ENCODE measurements at regions not wholly inside any gene's neighbourhood (a gene's known extent, or its start where the extent isn't known, plus 50 kb on each side); places are given as distances from the start of the nearest gene placed in this dataset.

DNA sequence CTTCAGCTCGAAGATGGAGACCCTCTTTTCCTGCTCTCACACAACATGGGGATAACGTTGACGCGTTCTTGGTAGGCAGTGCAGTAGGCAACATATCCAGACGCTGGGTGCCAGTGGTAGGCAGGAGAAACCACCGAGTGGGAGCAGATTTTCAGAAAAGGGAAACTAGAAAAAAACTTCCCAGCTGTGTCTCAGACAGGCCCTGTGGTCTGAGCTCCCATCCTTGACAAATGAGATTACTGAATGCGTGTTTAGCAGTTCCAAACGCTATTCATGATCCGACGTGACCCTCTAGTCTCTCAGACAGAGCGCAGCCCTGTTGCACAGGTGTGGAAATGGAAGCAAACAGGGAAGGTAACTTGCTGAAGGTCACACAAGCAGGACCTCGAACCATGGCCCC, 83.9 kb upstream of the DUSP22 start:
- in situ Hi-C loops (cut with HindIII; ENCODE audit: low sequenced_read_pairs), result no loop called here

DNA sequence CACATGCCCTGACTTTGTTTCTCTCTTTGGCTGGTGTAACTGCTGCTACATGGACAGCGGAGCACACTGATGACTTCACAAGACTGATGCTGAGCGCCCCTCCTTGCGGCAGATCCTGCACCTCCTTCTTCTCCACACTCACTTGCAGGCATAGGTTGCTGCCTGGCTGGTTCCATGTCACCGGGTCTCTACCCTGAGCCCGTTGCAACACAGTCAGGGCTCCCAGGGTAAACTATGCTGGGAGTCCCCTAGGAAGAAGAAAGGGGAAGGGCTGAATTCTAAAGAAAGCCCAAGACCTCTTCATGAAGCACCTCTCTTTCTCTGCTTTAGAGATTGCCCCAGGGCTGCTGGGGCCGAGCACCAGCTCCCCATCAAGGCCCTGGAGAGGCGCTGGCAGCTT, 83.3 kb upstream of the DUSP22 start:
- in situ Hi-C loops (cut with HindIII; ENCODE audit: low sequenced_read_pairs), result no loop called here

DNA sequence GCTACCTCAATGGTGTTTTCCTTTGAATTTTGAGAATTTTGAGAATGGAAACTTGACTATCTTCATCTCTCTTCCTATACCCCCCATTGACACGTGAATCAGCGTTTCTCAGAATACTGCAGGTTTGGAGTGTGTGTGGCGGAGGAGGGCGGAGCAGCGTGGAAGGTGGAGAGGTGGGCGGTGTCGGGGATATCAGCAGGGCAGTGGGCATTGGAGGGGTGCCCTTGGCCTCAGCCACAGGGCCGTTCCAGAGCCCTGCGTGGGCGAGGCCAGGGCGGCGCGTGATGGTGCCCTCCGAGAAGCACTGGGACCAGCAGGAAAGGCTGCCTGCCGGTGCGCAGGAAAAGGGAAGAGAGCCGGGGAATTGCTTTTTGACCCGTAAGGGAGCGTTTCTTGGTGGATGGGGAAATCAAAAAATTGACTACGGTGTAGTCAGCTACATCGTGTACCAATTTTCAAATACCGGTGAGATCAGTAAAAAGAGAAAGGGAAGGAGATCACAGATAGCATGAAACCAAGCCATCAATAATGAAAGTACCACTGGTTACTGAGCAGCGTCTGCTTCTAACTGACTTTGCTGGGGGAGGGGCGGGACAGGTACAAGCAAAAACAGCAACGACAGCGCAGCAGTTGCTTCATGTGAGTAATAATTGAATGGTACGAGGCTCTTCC, 82.7 kb upstream of the DUSP22 start:
- in situ Hi-C loops (cut with HindIII; ENCODE audit: low sequenced_read_pairs), result no loop called here

DNA sequence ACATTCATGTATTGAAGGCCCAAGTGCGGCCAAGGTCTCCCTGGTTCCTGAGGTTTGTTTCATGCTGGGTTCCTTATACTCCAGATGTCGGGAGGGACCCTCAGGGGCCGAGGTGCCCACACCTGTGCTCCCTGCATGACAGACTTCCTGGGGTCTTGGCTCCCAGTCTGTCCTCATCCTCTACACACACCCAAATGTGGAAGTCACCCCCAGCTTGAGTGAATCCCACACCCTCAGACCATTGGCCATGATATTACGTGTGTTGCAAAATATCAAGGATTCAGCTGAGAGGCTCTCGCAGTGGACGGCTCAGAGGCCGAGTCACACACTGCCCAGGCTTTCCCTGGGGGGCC, 82.2 kb upstream of the DUSP22 start:
- in situ Hi-C loops (cut with HindIII; ENCODE audit: low sequenced_read_pairs), result no loop called here

DNA sequence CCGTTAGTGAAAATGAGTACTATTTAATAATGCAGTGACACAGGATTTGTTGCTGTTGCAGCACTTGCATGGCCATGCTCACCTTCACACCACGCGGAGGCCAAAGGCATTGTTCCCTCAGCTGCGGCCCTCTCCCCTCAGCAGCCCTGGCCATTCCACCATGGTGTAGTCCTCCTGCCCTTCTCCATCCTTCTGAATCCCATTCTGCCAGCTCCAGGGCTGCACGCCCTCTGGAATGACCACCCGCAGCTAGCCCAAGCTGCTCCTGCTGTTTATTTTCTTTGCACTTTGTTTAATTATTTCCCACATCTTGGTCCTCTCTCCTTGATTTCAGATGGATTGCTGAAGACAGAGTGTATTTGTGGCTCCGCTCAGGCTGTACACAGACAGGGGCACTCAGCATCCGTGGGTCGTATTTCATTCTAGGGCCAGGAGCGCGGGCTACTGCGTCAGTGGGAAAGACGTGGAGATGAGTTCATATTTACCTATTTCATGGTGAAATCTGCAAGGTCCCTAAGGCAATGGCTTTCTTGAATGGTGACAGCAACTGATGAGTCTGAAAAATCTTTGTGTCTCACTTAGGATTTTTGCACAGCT, 81.4 kb upstream of the DUSP22 start:
- in situ Hi-C loops (cut with HindIII; ENCODE audit: low sequenced_read_pairs), result no loop called here

DNA sequence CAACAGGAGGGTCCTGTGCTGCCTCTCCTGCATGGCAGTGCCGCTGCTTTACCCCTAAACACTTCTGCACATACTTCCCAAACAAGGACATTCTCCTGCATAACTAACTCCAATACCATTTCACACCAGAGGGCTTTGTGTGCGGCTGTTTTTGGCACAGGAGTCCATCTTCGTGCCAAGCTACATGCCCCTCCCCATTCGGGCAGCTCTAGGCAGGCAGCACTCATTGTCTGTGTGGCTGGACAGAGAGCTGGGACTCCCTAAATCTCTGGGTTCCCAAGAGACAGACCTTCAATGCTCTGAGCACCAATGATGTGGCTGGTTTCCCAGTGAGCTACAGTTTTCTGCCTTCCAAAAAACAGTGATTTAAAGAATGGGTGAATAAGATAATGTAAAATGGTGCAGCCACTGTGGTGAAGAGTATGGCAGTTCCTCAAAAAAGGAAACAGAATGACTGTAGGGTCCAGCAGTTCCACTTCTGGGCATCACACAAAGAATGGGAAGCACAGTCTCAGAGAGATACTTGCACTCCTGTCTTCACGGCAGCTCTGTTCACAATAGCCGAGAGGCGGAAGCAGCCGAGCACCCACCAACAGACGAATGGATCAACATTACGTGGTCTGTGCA, 80.3 kb upstream of the DUSP22 start:
- in situ Hi-C loops (cut with HindIII; ENCODE audit: low sequenced_read_pairs), result no loop called here

DNA sequence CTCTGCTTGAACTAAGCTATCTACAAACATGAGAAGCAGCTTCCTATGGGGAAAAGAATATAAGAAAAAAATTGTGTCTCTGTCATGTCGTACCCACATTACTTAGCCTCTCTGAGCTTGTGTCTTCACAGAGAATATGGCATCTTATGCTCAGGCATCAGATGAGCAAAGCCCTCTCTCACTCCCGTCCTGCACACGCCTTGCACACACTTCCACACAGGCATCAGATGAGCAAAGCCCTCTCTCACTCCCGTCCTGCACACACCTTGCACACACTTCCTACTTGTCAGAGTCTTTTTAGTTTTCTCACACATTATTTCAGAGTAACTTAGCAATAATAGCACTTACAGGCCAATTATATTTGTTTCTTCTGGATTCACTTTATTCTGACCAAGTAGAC, 79.0 kb upstream of the DUSP22 start:
- in situ Hi-C loops (cut with HindIII; ENCODE audit: low sequenced_read_pairs), result no loop called here

DNA sequence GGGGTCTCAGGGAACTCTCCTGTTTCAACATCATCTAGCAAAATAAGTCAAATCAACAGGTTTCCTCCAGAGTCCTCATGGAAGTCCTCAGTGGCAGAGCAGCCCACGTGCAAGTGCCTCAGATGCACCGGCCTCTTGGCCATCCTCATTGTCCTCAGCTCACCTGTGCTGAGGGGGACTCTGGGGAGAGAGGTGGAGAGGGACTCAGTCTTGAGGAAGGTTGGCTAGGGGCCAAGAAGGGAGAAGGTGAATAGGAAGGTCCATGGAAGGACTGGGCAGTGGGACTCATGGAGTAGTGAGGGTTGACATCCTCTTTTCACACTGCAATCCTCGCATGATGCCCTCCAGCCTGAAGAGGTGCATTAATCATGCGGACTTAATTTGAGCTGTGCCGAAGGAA, 77.9 kb upstream of the DUSP22 start:
- in situ Hi-C loops (cut with HindIII; ENCODE audit: low sequenced_read_pairs), result no loop called here

DNA sequence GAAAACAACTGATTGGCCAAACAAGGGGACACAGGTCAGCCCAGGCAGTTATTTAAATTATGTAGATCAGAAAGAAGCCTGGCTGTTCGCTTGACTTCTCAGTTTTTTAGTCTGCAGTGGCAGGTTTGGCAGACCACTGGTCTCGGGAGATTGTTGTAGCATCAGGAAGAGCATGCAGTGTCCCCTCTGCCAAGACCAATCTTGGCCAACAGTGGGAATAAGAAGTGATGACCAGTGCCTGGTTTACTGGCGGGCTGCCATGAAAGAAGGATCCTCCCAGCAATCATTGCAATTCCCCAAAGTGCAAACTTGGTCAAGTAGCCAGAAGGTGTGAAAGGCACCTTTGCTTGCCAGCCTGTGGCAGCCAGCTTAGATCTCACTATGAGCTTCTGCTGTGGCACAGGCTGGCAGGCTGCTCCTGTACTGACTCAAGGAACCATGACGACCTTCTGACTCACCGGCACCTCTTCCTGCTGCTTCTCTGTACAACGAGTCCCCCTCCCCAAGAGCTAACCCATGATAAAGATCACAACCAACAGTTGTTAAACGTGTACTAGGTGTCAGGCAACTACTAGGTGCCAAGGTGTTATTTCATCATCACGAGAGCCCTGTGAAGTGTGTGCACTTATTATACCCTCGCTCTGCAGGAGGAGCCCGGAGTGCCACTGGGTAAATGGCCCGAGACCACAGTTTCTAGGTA, 76.8 kb upstream of the DUSP22 start:
- in situ Hi-C loops (cut with HindIII; ENCODE audit: low sequenced_read_pairs), result no loop called here

DNA sequence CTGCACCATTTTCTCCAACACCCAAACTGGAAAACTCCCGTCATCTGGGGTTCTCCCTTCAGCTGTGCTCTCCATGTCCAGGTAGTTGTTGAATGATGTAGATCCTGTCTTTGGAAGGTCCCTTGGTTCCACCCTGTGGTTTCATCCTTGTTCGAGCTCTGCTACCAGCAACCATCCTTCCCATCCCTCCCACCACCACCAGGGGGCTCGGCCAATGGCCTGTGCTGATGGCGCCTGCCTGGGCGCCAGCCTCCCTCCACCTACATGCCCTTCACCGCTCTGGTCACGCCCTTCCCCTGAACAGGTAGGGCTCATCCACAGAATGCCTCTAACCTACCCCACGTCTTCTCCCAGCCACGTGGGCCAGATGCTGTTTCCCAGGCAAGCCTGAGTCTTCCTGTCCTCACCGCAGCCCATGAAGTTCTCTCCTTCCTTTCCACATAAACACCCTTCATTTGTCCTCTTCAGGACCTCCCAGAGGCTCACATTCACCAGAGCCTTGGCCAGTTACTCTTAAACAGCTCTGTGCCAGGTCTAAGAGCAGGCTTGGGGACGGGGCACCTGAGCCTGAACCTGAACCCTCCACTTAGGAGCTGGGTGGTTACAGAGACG, 75.1 kb upstream of the DUSP22 start:
- in situ Hi-C loops (cut with HindIII; ENCODE audit: low sequenced_read_pairs), result no loop called here

DNA sequence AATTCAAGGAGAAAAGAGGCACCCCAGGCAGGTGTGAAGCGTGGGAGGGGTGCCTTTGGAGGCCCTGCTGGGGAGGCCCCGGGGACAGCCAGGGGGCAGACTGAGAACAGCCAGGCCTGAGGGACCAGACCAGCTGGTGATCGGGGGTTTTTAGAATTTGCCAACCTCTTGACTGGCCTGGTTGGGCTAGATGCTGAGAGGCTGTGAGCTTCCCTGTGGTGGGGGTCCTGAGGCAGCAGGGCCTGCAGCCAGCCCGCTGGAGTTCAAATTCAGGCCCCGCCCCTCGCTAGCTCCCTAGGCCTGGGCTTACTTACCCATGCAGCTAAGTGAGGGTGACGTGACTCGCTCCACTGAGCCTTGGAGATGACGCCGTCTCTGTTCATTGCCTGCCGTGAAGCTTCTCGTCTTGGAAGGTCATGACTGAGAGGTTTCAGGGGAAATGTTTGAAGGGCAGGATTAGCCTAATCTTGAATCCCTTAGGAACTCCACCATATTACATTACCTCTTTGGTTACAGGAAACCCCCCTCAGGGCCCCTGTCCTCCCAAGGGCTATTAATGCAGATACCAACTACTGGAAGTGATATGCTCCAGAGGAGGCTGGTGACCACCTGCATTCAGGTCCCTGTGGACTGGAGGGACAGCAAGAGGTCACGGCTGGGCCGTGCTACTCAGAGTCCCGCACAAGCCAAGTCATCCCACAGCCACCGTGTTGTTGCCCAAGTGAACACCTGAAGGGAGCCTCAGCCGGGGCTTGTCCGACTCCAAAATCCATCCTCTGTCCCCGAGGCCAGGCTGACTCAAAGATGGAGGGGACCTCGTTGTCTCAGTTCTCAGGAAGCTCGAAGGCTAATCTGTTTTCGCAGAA, 73.9 kb upstream of the DUSP22 start:
- in situ Hi-C loops (cut with HindIII; ENCODE audit: low sequenced_read_pairs), result no loop called here

DNA sequence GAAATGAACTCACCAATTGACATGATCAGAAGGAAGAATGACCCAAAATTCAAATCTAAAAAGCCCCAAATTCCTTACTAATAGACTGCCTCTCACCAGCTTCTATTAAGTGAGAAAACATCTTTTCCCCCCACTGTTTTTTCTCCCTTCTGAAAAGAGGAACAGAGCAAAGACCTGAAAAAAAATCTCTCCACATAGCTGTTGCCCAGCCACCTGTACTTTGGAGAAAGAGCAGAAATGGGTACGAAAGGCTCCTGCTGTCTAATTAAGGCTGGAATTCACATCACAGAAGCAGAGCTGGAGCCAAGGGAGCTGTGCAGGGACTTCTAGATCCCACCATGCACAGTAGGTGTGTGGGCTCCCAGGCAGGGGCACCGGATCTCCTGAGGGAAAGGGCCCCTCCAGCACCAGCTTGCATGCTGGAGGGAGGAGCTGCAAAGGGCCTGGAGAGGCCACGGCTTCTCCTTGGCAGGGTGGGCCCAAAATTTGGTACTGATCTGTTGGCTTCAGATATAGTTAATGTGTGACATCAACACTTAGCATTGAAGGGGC, 73.2 kb upstream of the DUSP22 start:
- in situ Hi-C loops (cut with HindIII; ENCODE audit: low sequenced_read_pairs), result no loop called here

DNA sequence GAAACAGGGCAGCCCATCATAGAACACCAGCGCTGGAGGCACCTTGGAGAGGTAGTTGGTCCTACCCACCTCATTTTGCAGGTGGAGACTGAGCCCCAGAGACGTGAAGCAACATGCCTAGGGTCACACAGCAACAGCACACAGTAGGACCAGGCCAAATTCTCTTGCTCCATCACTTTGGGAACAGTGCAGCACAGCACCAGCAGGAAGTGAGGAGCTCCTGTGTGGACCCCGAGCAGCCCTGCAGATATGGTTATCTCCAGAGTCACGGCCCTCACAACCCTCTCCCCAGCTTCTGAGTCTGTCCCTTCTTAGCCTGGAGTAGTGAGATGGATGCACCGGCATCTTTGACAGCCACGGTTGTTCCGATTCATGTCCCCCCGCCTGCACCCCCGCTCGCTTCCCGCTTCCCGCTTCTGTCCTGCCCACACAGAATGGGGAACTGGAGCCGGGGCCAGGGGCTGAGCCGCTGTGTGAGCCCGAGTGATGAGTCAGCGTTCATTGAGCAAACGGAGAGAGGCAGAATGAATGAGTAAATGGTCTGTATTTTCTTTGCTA, 72.6 kb upstream of the DUSP22 start:
- in situ Hi-C loops (cut with HindIII; ENCODE audit: low sequenced_read_pairs), result no loop called here

DNA sequence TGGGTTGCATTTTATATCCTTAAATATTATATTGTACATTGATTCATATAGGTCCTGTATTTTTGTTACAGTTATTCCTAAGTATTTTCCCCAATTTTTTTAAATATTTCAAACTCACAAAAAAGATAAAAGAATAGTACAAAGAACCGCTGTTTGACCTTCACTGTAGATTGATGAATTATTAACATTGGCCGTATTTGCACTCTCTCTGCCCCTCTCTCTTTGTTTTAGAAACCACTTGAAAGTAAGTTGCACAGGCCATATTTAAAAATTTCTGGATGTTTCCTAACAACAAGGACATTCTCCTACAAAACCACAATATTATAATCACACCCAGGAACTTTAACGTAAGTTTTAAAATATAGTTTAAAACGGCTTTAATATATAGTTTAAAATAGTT, 72.0 kb upstream of the DUSP22 start:
- in situ Hi-C loops (cut with HindIII; ENCODE audit: low sequenced_read_pairs), result no loop called here

DNA sequence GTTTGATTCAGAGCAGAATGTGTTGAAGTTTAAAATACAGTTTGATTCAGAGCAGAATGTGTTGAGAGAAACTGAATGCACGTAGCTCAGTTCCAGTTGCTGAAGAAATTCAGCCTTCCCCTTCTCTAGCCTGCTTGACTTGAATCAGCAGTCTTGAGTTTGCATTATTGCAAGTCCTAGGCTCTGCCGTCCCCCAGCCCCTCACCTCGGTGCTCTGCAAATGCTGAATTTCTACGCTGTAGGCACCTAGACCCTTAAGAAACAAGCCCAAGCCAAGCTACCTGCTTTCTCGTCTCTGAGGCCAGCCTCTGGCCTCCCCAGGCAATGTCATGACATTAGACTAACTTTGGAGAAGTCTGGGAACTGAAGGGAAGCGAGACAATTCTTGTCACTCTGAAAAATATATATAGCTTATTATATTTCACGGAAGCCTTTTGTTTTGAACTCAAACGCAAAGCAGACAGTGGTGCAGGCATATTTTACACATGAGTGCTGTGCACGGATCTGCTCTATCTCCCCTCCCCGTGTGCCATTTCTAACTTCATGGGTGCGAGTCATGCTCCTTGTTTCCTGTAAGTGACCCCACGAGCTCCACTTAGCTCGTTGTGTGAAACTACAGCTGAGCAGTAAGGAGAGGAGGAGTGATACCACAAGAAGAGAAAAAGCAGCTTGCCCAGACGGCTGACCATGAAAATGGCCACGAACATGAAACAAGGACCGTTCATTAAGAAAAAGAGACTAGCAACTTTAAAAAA, 71.4 kb upstream of the DUSP22 start:
- in situ Hi-C loops (cut with HindIII; ENCODE audit: low sequenced_read_pairs), result no loop called here

DNA sequence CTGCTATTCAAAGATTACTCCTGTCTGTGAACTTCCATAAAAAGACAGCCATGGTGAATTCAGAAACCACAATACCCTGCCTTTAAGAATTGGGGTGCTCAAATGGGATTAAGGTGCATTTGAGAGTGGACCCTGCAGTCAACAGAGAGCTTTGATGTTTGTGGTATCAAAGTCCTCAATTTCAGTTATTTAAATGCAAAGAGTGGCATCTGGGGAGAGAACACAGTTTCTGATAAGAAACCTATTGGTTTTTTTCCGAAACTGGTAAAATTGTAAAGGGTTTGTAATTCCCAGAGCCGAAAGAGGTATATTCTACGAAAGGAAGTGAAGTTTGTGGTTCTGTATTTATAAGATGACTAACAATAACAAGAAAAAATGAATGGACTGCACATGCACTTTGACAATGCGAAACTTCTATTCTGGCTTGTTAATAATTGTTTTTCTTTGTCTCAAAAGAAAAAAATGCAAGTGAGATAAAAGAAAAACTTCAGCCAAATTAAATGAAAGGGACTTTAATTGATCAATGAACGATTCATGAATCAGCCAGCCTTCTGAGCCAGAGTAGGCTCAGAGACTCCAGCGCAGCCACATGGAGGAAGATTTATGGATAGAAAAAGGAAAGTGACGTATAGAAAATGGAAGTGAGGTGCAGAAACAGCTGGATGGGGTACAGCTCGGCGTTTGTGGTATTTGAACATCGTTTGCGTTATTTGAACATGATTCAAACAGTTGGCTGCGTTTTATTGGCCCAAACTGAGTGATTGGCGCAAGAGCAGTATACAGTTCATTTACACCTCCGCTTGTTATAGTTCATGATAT, 70.5 kb upstream of the DUSP22 start:
- in situ Hi-C loops (cut with HindIII; ENCODE audit: low sequenced_read_pairs), result no loop called here

DNA sequence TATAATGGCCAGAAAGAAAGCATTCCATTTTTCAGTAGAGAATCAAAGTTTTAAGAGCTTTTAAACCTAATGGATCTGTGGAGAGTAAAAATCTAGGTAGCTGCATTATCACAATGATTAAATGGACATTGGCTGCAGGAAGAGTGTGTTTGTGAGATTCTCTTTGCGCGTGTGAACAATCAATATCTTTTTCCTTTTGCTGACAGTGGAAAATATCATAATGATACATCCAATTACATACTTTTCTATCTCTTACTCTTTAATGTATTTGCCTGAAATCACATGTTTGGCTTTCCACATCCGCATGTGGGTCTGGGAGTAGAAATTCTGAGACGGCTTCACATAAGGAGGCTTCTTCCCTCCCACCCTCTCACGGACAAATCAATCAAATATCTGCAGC, 69.8 kb upstream of the DUSP22 start:
- in situ Hi-C loops (cut with HindIII; ENCODE audit: low sequenced_read_pairs), result no loop called here

DNA sequence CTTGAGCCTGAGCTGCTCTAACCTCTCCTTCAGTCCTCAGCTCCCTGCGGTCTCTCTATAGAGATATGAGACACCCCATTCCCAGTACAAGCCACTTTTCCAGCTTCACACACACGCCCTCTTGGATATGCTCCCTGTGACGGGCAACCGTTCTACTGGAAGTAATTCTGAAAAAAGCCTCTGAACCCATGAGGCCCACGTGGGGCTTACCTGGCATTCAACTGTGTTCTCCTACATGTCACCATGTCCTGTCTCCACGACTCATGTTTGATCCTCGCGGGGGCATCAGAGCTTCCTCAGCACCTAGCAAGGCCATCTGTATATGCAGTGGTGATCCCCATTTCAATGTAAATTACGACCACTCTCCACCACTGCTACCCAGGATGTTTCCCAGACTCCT, 69.2 kb upstream of the DUSP22 start:
- in situ Hi-C loops (cut with HindIII; ENCODE audit: low sequenced_read_pairs), result no loop called here

DNA sequence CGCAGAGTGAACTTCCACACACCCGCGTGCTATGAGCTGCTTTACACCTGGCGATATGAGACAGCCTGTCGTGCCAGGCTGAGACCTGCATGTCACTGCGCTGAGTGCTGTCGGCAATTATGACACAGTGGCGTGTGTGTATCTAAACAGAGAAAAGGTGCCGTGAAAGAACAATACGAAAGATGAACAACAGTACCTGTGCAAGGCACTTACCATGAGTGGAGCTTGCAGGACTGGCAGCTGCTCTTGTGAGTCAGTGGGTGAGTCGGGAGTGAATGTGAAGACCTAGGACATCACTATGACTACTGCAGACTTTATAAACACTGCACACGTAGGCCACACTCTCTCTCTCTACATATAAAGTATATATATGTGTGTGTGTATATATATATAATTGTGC, 68.5 kb upstream of the DUSP22 start:
- in situ Hi-C loops (cut with HindIII; ENCODE audit: low sequenced_read_pairs), result no loop called here

Data from endothelial cell of hepatic sinusoid (primary cell).